Renal pelvis (tissue), 1 donor: ENCODE measurements at regions not wholly inside any gene's neighbourhood (a gene's known extent, or its start where the extent isn't known, plus 50 kb on each side); places are given as distances from the start of the nearest gene placed in this dataset.

Source experiments
- DNase-seq: peaks from one replicate; pipeline ENCODE4 v3.0.0-alpha.2; 2013

GRCh38 chr1:185501099-185501498 is 184.1 kb upstream of the IVNS1ABP start:
- no peak for DNase-seq

- DNase-seq, result no peak
Measured at GRCh38 chr1:185500001-185500626, 183.1 kb upstream of the IVNS1ABP start.

- DNase-seq, result no peak
Measured at GRCh38 chr1:185498207-185498606, 181.2 kb upstream of the IVNS1ABP start.

- DNase-seq, result no peak
Measured at GRCh38 chr1:185497177-185497576, 180.1 kb upstream of the IVNS1ABP start.

GRCh38 chr1:185495898-185496297 is 178.9 kb upstream of the IVNS1ABP start:
- DNase-seq, result no peak

- DNase-seq, result no peak
Measured at GRCh38 chr1:185495007-185495406, 178.0 kb upstream of the IVNS1ABP start.

- no peak for DNase-seq
Measured at GRCh38 chr1:185492089-185492825, 175.2 kb upstream of the IVNS1ABP start.

- DNase-seq, result no peak
Measured at GRCh38 chr1:185491604-185492003, 174.6 kb upstream of the IVNS1ABP start.

GRCh38 chr1:185490924-185491323 is 173.9 kb upstream of the IVNS1ABP start:
- no peak for DNase-seq

- no peak for DNase-seq
Measured at GRCh38 chr1:185489406-185489805, 172.4 kb upstream of the IVNS1ABP start.

- DNase-seq, result no peak
Measured at GRCh38 chr1:185488808-185489207, 171.8 kb upstream of the IVNS1ABP start.

GRCh38 chr1:185487936-185488335 is 170.9 kb upstream of the IVNS1ABP start:
- no peak for DNase-seq

- no peak for DNase-seq
Measured at GRCh38 chr1:185487026-185487425, 170.0 kb upstream of the IVNS1ABP start.

GRCh38 chr1:185486346-185486745 is 169.3 kb upstream of the IVNS1ABP start:
- DNase-seq, result no peak

GRCh38 chr1:185483664-185484450 is 166.8 kb upstream of the IVNS1ABP start:
- no peak for DNase-seq

- DNase-seq, result no peak
Measured at GRCh38 chr1:185483217-185483616, 166.2 kb upstream of the IVNS1ABP start.

- no peak for DNase-seq
Measured at GRCh38 chr1:185480545-185480944, 163.5 kb upstream of the IVNS1ABP start.

GRCh38 chr1:185479796-185480195 is 162.8 kb upstream of the IVNS1ABP start:
- DNase-seq, result no peak

GRCh38 chr1:185478877-185479276 is 161.8 kb upstream of the IVNS1ABP start:
- no peak for DNase-seq

- DNase-seq, result no peak
Measured at GRCh38 chr1:185477638-185478580, 160.9 kb upstream of the IVNS1ABP start.

- DNase-seq, result no peak
Measured at GRCh38 chr1:185474440-185475149, 157.6 kb upstream of the IVNS1ABP start.
